ENCODE measurements at regions not wholly inside any gene's neighbourhood (a gene's known extent, or its start where the extent isn't known, plus 50 kb on each side); places are given as distances from the start of the nearest gene placed in this dataset.
A peak's percentile ranks its signal among the peaks of the same experiment; 100 is the strongest.

GRCh38 chrX:95797344-95797743 lies 887.3 kb upstream of the DIAPH2 start:
- intact Hi-C loops (cut with DNase I) = no loop called here
- no peak overlapping the region for H3K27ac ChIP-seq
- H3K36me3 ChIP-seq = no peaks in the 10 kb centered on the region
- H3K4me1 ChIP-seq = no peaks in the 10 kb centered on the region
- H3K27me3 ChIP-seq = peaks cover 0 to 7% (median 2%) of the 10 kb centered on the region in 4 donors
- no peak for DNase-seq
- no peak for ATAC-seq
- H3K4me3 ChIP-seq = no peak overlapping the region
- FAIRE-seq = no peak
- 29 to 61% methylated on average over 1 of the region's 1 CpG for WGBS, 2 donors
- TF ChIP-seq CTCF (IDR thresholded peaks at IDR 0.05) = no peak
- no peaks in the 10 kb centered on the region for H3K9me3 ChIP-seq

- WGBS, 2 donors = 59 to 69% methylated on average over 1 of the region's 1 CpG
- H3K27ac ChIP-seq = no peak overlapping the region
- TF ChIP-seq CTCF (IDR thresholded peaks at IDR 0.05) = no peak
- H3K36me3 ChIP-seq = no peaks in the 10 kb centered on the region
- intact Hi-C loops (cut with DNase I) = no loop called here
- ATAC-seq = no peak
- DNase-seq = no peak
- H3K9me3 ChIP-seq = no peaks in the 10 kb centered on the region
- no peak for FAIRE-seq
- no peak overlapping the region for H3K4me3 ChIP-seq
- no peaks in the 10 kb centered on the region for H3K4me1 ChIP-seq
- peaks cover 0 to 4% (median 4%) of the 10 kb centered on the region in 4 donors for H3K27me3 ChIP-seq
Observed at GRCh38 chrX:95823796-95824195, 860.8 kb upstream of the DIAPH2 start.

DNA sequence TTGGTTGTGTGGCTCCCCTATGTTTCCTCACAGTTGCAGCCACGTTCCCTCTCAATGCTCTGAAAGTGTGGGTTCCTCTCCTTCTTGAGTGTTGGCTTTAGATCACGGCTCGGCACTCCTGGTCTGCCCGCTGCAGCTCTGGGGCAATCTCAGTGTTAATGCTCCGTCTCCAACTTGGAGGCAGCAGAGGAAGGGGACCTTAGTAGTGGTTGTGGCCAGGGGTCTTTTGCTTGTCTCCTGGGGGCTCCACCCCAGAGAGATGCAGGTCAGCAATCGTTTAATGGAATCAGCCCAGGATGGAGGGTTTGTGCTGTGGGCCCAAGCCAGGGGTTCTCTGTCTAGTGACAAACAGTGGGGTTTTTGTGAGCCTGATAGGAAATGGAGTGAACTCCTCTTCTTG lies 849.4 kb upstream of the DIAPH2 start:
- H3K4me1 ChIP-seq = no peaks in the 10 kb centered on the region
- WGBS, 2 donors = 64 to 65% methylated on average over 6 of the region's 6 CpGs
- no peak overlapping the region for H3K27ac ChIP-seq
- H3K36me3 ChIP-seq = no peaks in the 10 kb centered on the region
- H3K4me3 ChIP-seq = no peak overlapping the region
- no peak for TF ChIP-seq CTCF (IDR thresholded peaks at IDR 0.05)
- DNase-seq (peak in 1 of 6 donors; percentile 15), ATAC-seq (no peak), FAIRE-seq (no peak)
- H3K27me3 ChIP-seq = peaks cover 0 to 12% (median 0%) of the 10 kb centered on the region in 4 donors
- intact Hi-C loops (cut with DNase I) = no loop called here
- no peaks in the 10 kb centered on the region for H3K9me3 ChIP-seq

- TF ChIP-seq CTCF (IDR thresholded peaks at IDR 0.05) = no peak
- DNase-seq = peak in 1 of 6 donors; percentile 15
- Histone ChIP-seq H3K36me3 (no peaks in the 10 kb centered on the region), H3K4me3 (no peak overlapping the region), H3K4me1 (no peaks in the 10 kb centered on the region), H3K9me3 (no peaks in the 10 kb centered on the region), H3K27ac (no peak overlapping the region), H3K27me3 (peaks cover 0 to 12% (median 0%) of the 10 kb centered on the region in 4 donors)
- intact Hi-C loops (cut with DNase I) = no loop called here
- ATAC-seq = no peak
- no peak for FAIRE-seq
- 78% methylated on average over 1 of the region's 1 CpG for WGBS, 2 donors
Observed at GRCh38 chrX:95836517-95836916, 848.1 kb upstream of the DIAPH2 start.

GRCh38 chrX:95841863-95842262 lies 842.8 kb upstream of the DIAPH2 start:
- FAIRE-seq = no peak
- TF ChIP-seq CTCF (IDR thresholded peaks at IDR 0.05) = no peak

More at GRCh38 chrX:95841863-95842262, 842.8 kb upstream of the DIAPH2 start:
- Histone ChIP-seq H3K9me3 (no peaks in the 10 kb centered on the region), H3K36me3 (no peaks in the 10 kb centered on the region), H3K4me1 (no peaks in the 10 kb centered on the region), H3K27me3 (peaks cover 0 to 25% (median 0%) of the 10 kb centered on the region in 4 donors), H3K4me3 (no peak overlapping the region), H3K27ac (no peak overlapping the region)
- DNase-seq (no peak), ATAC-seq (no peak)
- intact Hi-C loops (cut with DNase I) = no loop called here
